ENCODE measurements at regions not wholly inside any gene's neighbourhood (a gene's known extent, or its start where the extent isn't known, plus 50 kb on each side); places are given as distances from the start of the nearest gene placed in this dataset.

- TF ChIP-seq CTCF (IDR thresholded peaks at IDR 0.05) (no peak), POLR2A (IDR thresholded peaks at IDR 0.05) (no peak), POLR2AphosphoS5 (IDR thresholded peaks at IDR 0.05) (no peak), EP300 (IDR thresholded peaks at IDR 0.05; ENCODE audit: low read depth) (no peak)
Measured at GRCh38 chr3:3605226-3605625, 194.0 kb upstream of the LRRN1 start.

Data from transverse colon (tissue), 4 donors.